ENCODE measurements at regions not wholly inside any gene's neighbourhood (a gene's known extent, or its start where the extent isn't known, plus 50 kb on each side); places are given as distances from the start of the nearest gene placed in this dataset.

GRCh38 chr7:38017320-38017719 lies 96.9 kb downstream of the EPDR1 start:
- Mint-ChIP-seq H3K9me3 (ENCODE audit: low read depth) (peaks cover 3% of the 10 kb centered on the region), H3K4me3 (ENCODE audit: unreplicated experiment) (no peak overlapping the region), H3K27ac (ENCODE audit: unreplicated experiment) (no peak overlapping the region), H3K27me3 (ENCODE audit: low read depth) (peaks cover 12% of the 10 kb centered on the region), H3K36me3 (ENCODE audit: low read depth) (peaks cover 2% of the 10 kb centered on the region), H3K4me1 (ENCODE audit: low read depth) (no peaks in the 10 kb centered on the region)
- TF ChIP-seq, protein P1, sequence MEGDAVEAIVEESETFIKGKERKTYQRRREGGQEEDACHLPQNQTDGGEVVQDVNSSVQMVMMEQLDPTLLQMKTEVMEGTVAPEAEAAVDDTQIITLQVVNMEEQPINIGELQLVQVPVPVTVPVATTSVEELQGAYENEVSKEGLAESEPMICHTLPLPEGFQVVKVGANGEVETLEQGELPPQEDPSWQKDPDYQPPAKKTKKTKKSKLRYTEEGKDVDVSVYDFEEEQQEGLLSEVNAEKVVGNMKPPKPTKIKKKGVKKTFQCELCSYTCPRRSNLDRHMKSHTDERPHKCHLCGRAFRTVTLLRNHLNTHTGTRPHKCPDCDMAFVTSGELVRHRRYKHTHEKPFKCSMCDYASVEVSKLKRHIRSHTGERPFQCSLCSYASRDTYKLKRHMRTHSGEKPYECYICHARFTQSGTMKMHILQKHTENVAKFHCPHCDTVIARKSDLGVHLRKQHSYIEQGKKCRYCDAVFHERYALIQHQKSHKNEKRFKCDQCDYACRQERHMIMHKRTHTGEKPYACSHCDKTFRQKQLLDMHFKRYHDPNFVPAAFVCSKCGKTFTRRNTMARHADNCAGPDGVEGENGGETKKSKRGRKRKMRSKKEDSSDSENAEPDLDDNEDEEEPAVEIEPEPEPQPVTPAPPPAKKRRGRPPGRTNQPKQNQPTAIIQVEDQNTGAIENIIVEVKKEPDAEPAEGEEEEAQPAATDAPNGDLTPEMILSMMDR (IDR thresholded peaks at IDR 0.05) = no peak
- DNase-seq (ENCODE audit: low spot score) = no peak

DNA sequence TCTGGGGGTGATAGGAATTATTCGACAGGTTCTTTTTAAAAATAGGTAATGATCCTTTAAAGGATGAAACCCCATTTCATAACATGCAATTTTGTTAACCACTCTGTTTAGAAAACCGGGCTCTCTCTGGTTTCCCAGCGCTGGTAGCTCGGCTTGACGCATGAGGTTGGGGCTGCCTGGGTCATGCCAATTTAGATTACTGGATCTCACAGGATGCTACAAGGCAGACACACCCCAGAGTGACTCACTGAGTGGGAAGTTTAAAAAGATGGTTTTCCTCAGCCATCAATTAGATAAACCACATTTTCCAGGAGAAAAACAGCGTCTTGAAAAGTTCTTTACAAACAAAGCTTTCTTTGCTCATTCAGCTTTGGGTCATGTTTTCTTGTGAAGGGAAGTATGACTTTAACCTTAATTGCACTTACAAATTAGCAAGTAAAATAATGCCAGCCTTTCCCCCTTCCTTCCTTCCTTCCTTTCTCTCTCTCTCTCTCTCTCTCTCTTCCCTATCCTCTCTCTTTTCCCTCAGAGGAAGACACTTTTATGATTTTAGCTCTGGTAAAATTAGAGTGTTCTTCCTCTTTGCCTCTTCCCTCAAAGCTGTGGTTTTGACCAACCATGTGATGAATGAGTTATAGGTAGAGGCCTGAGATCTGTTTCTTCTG lies 99.8 kb downstream of the EPDR1 start:
- no peak for DNase-seq (ENCODE audit: low spot score)

GRCh38 chr7:38021892-38022291 lies 101.5 kb downstream of the EPDR1 start:
- Mint-ChIP-seq H3K4me1 (ENCODE audit: low read depth) (peaks cover 3% of the 10 kb centered on the region), H3K4me3 (ENCODE audit: unreplicated experiment) (no peak overlapping the region)

More for the DNA sequence above, 99.8 kb downstream of the EPDR1 start:
- Mint-ChIP-seq H3K27me3 (ENCODE audit: low read depth) (peaks cover 12% of the 10 kb centered on the region), H3K4me1 (ENCODE audit: low read depth) (no peaks in the 10 kb centered on the region), H3K9me3 (ENCODE audit: low read depth) (peaks cover 3% of the 10 kb centered on the region), H3K27ac (ENCODE audit: unreplicated experiment) (no peak overlapping the region), H3K4me3 (ENCODE audit: unreplicated experiment) (no peak overlapping the region), H3K36me3 (ENCODE audit: low read depth) (no peaks in the 10 kb centered on the region)
- TF ChIP-seq, protein P1 (IDR thresholded peaks at IDR 0.05) = no peak

DNA sequence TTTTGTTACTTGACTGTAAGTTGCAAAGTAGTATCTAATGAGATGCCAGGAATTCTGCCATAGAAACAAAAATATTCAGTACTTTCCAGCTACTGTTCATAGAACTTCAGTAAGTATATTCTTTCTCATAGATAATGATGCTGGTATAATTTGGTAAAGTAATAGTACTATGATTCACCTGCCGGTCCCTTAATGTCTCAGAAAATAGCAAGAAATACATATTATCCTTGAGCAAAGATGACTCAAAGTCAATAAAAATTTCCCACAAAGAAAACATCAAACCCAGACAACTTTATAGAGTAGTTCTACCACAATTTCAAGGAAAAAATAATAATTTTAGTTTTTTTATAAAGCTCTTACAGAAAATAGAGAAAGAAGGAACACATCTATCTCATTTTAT lies 105.4 kb downstream of the EPDR1 start:
- H3K4me3 Mint-ChIP-seq (ENCODE audit: unreplicated experiment) = no peak overlapping the region
- TF ChIP-seq, protein P1 (IDR thresholded peaks at IDR 0.05) = no peak
- no peaks in the 10 kb centered on the region for H3K36me3 Mint-ChIP-seq (ENCODE audit: low read depth)
- H3K4me1 Mint-ChIP-seq (ENCODE audit: low read depth) = peaks cover 3% of the 10 kb centered on the region
- H3K9me3 Mint-ChIP-seq (ENCODE audit: low read depth) = no peaks in the 10 kb centered on the region
- no peak for DNase-seq (ENCODE audit: low spot score)
- H3K27me3 Mint-ChIP-seq (ENCODE audit: low read depth) = no peaks in the 10 kb centered on the region
- no peak overlapping the region for H3K27ac Mint-ChIP-seq (ENCODE audit: unreplicated experiment)

More at GRCh38 chr7:38021892-38022291, 101.5 kb downstream of the EPDR1 start:
- Mint-ChIP-seq H3K36me3 (ENCODE audit: low read depth) (no peaks in the 10 kb centered on the region), H3K27ac (ENCODE audit: unreplicated experiment) (no peak overlapping the region), H3K27me3 (ENCODE audit: low read depth) (peaks cover 11% of the 10 kb centered on the region), H3K9me3 (ENCODE audit: low read depth) (no peaks in the 10 kb centered on the region)
- TF ChIP-seq, protein P1 (IDR thresholded peaks at IDR 0.05) = no peak
- DNase-seq (ENCODE audit: low spot score) = no peak

- Mint-ChIP-seq H3K36me3 (ENCODE audit: low read depth) (no peaks in the 10 kb centered on the region), H3K27me3 (ENCODE audit: low read depth) (no peaks in the 10 kb centered on the region), H3K9me3 (ENCODE audit: low read depth) (no peaks in the 10 kb centered on the region), H3K27ac (ENCODE audit: unreplicated experiment) (no peak overlapping the region), H3K4me3 (ENCODE audit: unreplicated experiment) (no peak overlapping the region), H3K4me1 (ENCODE audit: low read depth) (peaks cover 9% of the 10 kb centered on the region)
- DNase-seq (ENCODE audit: low spot score) = no peak
- TF ChIP-seq, protein P1 (IDR thresholded peaks at IDR 0.05) = no peak
These were observed 107.5 kb downstream of the EPDR1 start for GRCh38 chr7:38027884-38028455.

Measured in chondrocyte (in vitro differentiated cells).